ENCODE measurements at regions not wholly inside any gene's neighbourhood (a gene's known extent, or its start where the extent isn't known, plus 50 kb on each side); places are given as distances from the start of the nearest gene placed in this dataset.

GRCh38 chr14:71238835-71239234 is 331.6 kb downstream of the PCNX1 start:
- DNase-seq (ENCODE audit: low spot score), result no peak
- ATAC-seq (ENCODE audit: low FRiP score), result no peak
- no peak for TF ChIP-seq CTCF (IDR thresholded peaks at IDR 0.05)

GRCh38 chr14:71240171-71240570 is 332.9 kb downstream of the PCNX1 start:
- DNase-seq (ENCODE audit: low spot score) (no peak), ATAC-seq (ENCODE audit: low FRiP score) (no peak)
- TF ChIP-seq CTCF (IDR thresholded peaks at IDR 0.05), result no peak

- DNase-seq (ENCODE audit: low spot score) (no peak), ATAC-seq (ENCODE audit: low FRiP score) (no peak)
- no peak for TF ChIP-seq CTCF (IDR thresholded peaks at IDR 0.05)
These were observed 333.7 kb downstream of the PCNX1 start for GRCh38 chr14:71240866-71241520.

GRCh38 chr14:71242237-71242748 is 335.0 kb downstream of the PCNX1 start:
- DNase-seq (ENCODE audit: low spot score) (no peak), ATAC-seq (ENCODE audit: low FRiP score) (peak; percentile 81)
- TF ChIP-seq CTCF (IDR thresholded peaks at IDR 0.05), result no peak

- no peak for TF ChIP-seq CTCF (IDR thresholded peaks at IDR 0.05)
- ATAC-seq (ENCODE audit: low FRiP score) (no peak), DNase-seq (ENCODE audit: low spot score) (no peak)
These were observed 336.4 kb downstream of the PCNX1 start for GRCh38 chr14:71243697-71244096.

- ATAC-seq (ENCODE audit: low FRiP score) (no peak), DNase-seq (ENCODE audit: low spot score) (no peak)
- no peak for TF ChIP-seq CTCF (IDR thresholded peaks at IDR 0.05)
These were observed 337.1 kb downstream of the PCNX1 start for GRCh38 chr14:71244341-71244740.

- DNase-seq (ENCODE audit: low spot score), result no peak
- TF ChIP-seq CTCF (IDR thresholded peaks at IDR 0.05), result no peak
- ATAC-seq (ENCODE audit: low FRiP score), result no peak
These were observed 338.6 kb downstream of the PCNX1 start for GRCh38 chr14:71245659-71246361.
